GM23338 (cell line): ENCODE measurements at regions not wholly inside any gene's neighbourhood (a gene's known extent, or its start where the extent isn't known, plus 50 kb on each side); places are given as distances from the start of the nearest gene placed in this dataset.

ENCODE experiments used
- ATAC-seq: fragments of 200-7000 bp; cut with Tn5 transposase; 3 replicates; pipeline ENCODE4 v1.9.1; 2020
- DNase-seq: peaks from one replicate; pipeline ENCODE4 v3.0.0-alpha.2; 2015; ENCODE audit warnings: low spot score
- H2AFZ ChIP-seq: fragments of 200-600 bp; sonication (generic); 2 replicates; pipeline ENCODE4 v1.8.0; 2016; ENCODE audit warnings: antibody characterized with exemption, mild to moderate bottlenecking, moderate library complexity
- H3F3A ChIP-seq: fragments of 200-600 bp; sonication (generic); replicated peaks from 2 replicates; pipeline ENCODE4 v1.8.0; 2017; ENCODE audit warnings: antibody characterized with exemption, mixed run types, low read depth
- H3K27ac ChIP-seq: fragments of 200-600 bp; sonication (generic); 2 replicates; pipeline ENCODE4 v1.6.1; 2016; ENCODE audit warnings: low read depth
- H3K27me3 ChIP-seq: fragments of 200-600 bp; sonication (generic); 2 replicates; pipeline ENCODE4 v1.8.0; 2016; ENCODE audit warnings: mild to moderate bottlenecking, mixed run types, moderate library complexity; ENCODE audit not compliant: insufficient read depth
- H3K36me3 ChIP-seq: fragments of 200-600 bp; sonication (generic); 2 replicates; pipeline ENCODE4 v1.8.0; 2016; ENCODE audit warnings: mild to moderate bottlenecking; ENCODE audit not compliant: insufficient read depth
- H3K4me1 ChIP-seq: fragments of 200-600 bp; sonication (generic); 2 replicates; pipeline ENCODE4 v1.8.0; 2016; ENCODE audit warnings: mild to moderate bottlenecking, moderate library complexity; ENCODE audit not compliant: insufficient read depth
- H3K4me2 ChIP-seq: fragments of 200-600 bp; sonication (generic); 2 replicates; pipeline ENCODE4 v1.7.1; 2017; ENCODE audit warnings: mixed run types
- H3K4me3 ChIP-seq: fragments of 200-600 bp; sonication (generic); 2 replicates; pipeline ENCODE4 v1.6.1; 2016; ENCODE audit warnings: mixed run types
- H3K79me2 ChIP-seq: fragments of 200-600 bp; sonication (generic); replicated peaks from 2 replicates; pipeline ENCODE4 v1.8.0; 2017; ENCODE audit warnings: mild to moderate bottlenecking; ENCODE audit not compliant: insufficient read depth
- H3K9me2 ChIP-seq: fragments of 200-600 bp; sonication (generic); 2 replicates; pipeline ENCODE4 v1.8.0; 2017; ENCODE audit not compliant: insufficient read depth
- H4K20me1 ChIP-seq: fragments of 200-600 bp; sonication (generic); replicated peaks from 2 replicates; pipeline ENCODE4 v1.8.0; 2017; ENCODE audit warnings: mild to moderate bottlenecking; ENCODE audit not compliant: insufficient read depth
- H3K27ac Mint-ChIP-seq: 2 replicates; pipeline ENCODE4 v1.8.0; 2020; ENCODE audit warnings: inconsistent platforms, mild to moderate bottlenecking, moderate library complexity, mixed read lengths
- H3K27me3 Mint-ChIP-seq: 3 replicates; pipeline ENCODE4 v1.8.0; 2022; ENCODE audit warnings: low read depth, mild to moderate bottlenecking, moderate library complexity, mixed read lengths, inconsistent platforms; ENCODE audit not compliant: insufficient read depth, poor library complexity
- H3K36me3 Mint-ChIP-seq: 3 replicates; pipeline ENCODE4 v1.8.0; 2021; ENCODE audit warnings: low read depth, mild to moderate bottlenecking, inconsistent platforms, moderate library complexity, mixed read lengths
- H3K4me1 Mint-ChIP-seq: 3 replicates; pipeline ENCODE4 v1.8.0; 2020; ENCODE audit warnings: mild to moderate bottlenecking, inconsistent platforms, mixed read lengths
- H3K4me3 Mint-ChIP-seq: 3 replicates; pipeline ENCODE4 v1.8.0; 2021; ENCODE audit warnings: moderate library complexity, mild to moderate bottlenecking, inconsistent platforms, mixed read lengths
- H3K9me3 Mint-ChIP-seq: 3 replicates; pipeline ENCODE4 v1.8.0; 2020; ENCODE audit warnings: moderate library complexity, mild to moderate bottlenecking, inconsistent platforms, mixed read lengths
- CREB1 ChIP-seq: fragments of 250-450 bp; sonication (Bioruptor Pico); IDR thresholded peaks from 2 replicates; pipeline ENCODE4 v1.5.0; 2020; ENCODE audit warnings: low read depth, mild to moderate bottlenecking, moderate library complexity
- EZH2phosphoT487 ChIP-seq: fragments of 200-600 bp; sonication (generic); IDR thresholded peaks from one replicate; pipeline ENCODE4 v1.8.1; 2018; ENCODE audit warnings: antibody characterized with exemption; ENCODE audit not compliant: unreplicated experiment
- NANOG ChIP-seq: IDR thresholded peaks from 2 replicates; pipeline ENCODE4 v1.6.1; 2016; ENCODE audit warnings: antibody characterized with exemption, borderline replicate concordance
- ZNF331 ChIP-seq: fragments of 250-450 bp; sonication (Bioruptor Pico); IDR thresholded peaks from 2 replicates; pipeline ENCODE4 v1.5.0; 2020; ENCODE audit warnings: low read depth, mild to moderate bottlenecking, moderate library complexity
- TF ChIP-seq, protein P1 (sequence below): IDR thresholded peaks from 2 replicates; pipeline ENCODE4 v1.6.1; 2016; ENCODE audit warnings: antibody characterized with exemption
- TF ChIP-seq, protein P2 (sequence below), 2 experiments: fragments of 200-600 bp in 1 of 2; sonication (generic) in 1 of 2; conservative IDR thresholded peaks; 2 replicates each; pipeline versions ENCODE4 v1.5.1 to v1.6.1; 2016 to 2017; ENCODE audit warnings: antibody characterized with exemption in 2 of 2, low read depth in 2 of 2, mild to moderate bottlenecking in 2 of 2, moderate library complexity in 1 of 2
- TF ChIP-seq, protein P3 (sequence below): fragments of 250-450 bp; sonication (Bioruptor Pico); IDR thresholded peaks from 2 replicates; pipeline ENCODE4 v1.5.0; 2020; ENCODE audit warnings: mild to moderate bottlenecking, moderate library complexity

DNA sequence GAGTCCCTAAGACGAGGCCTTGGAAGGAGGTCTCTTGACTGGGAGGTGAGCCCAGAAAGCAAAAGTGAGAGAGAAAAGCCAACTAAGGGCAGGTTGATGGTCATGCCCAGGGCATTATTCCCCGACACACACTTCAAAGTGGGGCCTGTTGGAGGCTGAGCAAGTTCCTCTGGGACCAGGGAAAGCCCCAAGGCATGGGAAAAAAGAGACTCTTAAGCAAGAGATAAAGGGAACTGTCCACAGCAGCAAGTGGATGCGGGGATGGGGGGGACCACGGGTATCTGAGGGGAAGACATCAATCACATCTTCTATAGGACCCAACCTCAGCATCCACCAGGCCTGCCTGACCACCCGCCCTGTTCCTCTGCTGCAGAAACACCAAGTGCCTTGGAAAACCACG lies 119.9 kb upstream of the MAFB start:
- no peaks in the 10 kb centered on the region for H3K36me3 Mint-ChIP-seq
- no peaks in the 10 kb centered on the region for H3K4me1 Mint-ChIP-seq
- TF ChIP-seq NANOG (no peak), CREB1 (CRISPR knock-in tag) (no peak), ZNF331 (CRISPR knock-in tag) (no peak), EZH2phosphoT487 (no peak)
- TF ChIP-seq, protein P1, sequence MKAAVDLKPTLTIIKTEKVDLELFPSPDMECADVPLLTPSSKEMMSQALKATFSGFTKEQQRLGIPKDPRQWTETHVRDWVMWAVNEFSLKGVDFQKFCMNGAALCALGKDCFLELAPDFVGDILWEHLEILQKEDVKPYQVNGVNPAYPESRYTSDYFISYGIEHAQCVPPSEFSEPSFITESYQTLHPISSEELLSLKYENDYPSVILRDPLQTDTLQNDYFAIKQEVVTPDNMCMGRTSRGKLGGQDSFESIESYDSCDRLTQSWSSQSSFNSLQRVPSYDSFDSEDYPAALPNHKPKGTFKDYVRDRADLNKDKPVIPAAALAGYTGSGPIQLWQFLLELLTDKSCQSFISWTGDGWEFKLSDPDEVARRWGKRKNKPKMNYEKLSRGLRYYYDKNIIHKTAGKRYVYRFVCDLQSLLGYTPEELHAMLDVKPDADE: no peak
- TF ChIP-seq, protein P2, sequence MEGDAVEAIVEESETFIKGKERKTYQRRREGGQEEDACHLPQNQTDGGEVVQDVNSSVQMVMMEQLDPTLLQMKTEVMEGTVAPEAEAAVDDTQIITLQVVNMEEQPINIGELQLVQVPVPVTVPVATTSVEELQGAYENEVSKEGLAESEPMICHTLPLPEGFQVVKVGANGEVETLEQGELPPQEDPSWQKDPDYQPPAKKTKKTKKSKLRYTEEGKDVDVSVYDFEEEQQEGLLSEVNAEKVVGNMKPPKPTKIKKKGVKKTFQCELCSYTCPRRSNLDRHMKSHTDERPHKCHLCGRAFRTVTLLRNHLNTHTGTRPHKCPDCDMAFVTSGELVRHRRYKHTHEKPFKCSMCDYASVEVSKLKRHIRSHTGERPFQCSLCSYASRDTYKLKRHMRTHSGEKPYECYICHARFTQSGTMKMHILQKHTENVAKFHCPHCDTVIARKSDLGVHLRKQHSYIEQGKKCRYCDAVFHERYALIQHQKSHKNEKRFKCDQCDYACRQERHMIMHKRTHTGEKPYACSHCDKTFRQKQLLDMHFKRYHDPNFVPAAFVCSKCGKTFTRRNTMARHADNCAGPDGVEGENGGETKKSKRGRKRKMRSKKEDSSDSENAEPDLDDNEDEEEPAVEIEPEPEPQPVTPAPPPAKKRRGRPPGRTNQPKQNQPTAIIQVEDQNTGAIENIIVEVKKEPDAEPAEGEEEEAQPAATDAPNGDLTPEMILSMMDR (conservative IDR thresholded peaks at IDR 0.05; ENCODE audit: low read depth in 2 of 2): no peak
- TF ChIP-seq, protein P3, sequence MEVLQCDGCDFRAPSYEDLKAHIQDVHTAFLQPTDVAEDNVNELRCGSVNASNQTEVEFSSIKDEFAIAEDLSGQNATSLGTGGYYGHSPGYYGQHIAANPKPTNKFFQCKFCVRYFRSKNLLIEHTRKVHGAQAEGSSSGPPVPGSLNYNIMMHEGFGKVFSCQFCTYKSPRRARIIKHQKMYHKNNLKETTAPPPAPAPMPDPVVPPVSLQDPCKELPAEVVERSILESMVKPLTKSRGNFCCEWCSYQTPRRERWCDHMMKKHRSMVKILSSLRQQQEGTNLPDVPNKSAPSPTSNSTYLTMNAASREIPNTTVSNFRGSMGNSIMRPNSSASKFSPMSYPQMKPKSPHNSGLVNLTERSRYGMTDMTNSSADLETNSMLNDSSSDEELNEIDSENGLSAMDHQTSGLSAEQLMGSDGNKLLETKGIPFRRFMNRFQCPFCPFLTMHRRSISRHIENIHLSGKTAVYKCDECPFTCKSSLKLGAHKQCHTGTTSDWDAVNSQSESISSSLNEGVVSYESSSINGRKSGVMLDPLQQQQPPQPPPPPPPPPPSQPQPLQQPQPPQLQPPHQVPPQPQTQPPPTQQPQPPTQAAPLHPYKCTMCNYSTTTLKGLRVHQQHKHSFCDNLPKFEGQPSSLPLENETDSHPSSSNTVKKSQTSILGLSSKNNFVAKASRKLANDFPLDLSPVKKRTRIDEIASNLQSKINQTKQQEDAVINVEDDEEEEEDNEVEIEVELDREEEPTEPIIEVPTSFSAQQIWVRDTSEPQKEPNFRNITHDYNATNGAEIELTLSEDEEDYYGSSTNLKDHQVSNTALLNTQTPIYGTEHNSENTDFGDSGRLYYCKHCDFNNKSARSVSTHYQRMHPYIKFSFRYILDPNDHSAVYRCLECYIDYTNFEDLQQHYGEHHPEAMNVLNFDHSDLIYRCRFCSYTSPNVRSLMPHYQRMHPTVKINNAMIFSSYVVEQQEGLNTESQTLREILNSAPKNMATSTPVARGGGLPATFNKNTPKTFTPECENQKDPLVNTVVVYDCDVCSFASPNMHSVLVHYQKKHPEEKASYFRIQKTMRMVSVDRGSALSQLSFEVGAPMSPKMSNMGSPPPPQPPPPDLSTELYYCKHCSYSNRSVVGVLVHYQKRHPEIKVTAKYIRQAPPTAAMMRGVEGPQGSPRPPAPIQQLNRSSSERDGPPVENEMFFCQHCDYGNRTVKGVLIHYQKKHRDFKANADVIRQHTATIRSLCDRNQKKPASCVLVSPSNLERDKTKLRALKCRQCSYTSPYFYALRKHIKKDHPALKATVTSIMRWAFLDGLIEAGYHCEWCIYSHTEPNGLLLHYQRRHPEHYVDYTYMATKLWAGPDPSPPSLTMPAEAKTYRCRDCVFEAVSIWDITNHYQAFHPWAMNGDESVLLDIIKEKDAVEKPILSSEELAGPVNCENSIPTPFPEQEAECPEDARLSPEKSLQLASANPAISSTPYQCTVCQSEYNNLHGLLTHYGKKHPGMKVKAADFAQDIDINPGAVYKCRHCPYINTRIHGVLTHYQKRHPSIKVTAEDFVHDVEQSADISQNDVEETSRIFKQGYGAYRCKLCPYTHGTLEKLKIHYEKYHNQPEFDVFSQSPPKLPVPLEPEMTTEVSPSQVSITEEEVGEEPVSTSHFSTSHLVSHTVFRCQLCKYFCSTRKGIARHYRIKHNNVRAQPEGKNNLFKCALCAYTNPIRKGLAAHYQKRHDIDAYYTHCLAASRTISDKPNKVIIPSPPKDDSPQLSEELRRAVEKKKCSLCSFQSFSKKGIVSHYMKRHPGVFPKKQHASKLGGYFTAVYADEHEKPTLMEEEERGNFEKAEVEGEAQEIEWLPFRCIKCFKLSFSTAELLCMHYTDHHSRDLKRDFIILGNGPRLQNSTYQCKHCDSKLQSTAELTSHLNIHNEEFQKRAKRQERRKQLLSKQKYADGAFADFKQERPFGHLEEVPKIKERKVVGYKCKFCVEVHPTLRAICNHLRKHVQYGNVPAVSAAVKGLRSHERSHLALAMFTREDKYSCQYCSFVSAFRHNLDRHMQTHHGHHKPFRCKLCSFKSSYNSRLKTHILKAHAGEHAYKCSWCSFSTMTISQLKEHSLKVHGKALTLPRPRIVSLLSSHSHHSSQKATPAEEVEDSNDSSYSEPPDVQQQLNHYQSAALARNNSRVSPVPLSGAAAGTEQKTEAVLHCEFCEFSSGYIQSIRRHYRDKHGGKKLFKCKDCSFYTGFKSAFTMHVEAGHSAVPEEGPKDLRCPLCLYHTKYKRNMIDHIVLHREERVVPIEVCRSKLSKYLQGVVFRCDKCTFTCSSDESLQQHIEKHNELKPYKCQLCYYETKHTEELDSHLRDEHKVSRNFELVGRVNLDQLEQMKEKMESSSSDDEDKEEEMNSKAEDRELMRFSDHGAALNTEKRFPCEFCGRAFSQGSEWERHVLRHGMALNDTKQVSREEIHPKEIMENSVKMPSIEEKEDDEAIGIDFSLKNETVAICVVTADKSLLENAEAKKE (CRISPR knock-in tag): no peak
- H3K27me3 Mint-ChIP-seq: peaks cover 3% of the 10 kb centered on the region
- Histone ChIP-seq H3K4me2 (no peak overlapping the region), H3K27ac (no peak overlapping the region), H3K4me1 (no peaks in the 10 kb centered on the region), H3K4me3 (no peak overlapping the region), H3K79me2 (no peaks in the 10 kb centered on the region), H3K27me3 (no peaks in the 10 kb centered on the region), H3K9me2 (no peaks in the 10 kb centered on the region), H3F3A (no peaks in the 10 kb centered on the region), H3K36me3 (no peaks in the 10 kb centered on the region), H4K20me1 (no peaks in the 10 kb centered on the region), H2AFZ (no peak overlapping the region)
- DNase-seq (no peak), ATAC-seq (no peak)
- no peaks in the 10 kb centered on the region for H3K9me3 Mint-ChIP-seq
- no peak overlapping the region for H3K4me3 Mint-ChIP-seq
- H3K27ac Mint-ChIP-seq: no peak overlapping the region
